ENCODE measurements at regions not wholly inside any gene's neighbourhood (a gene's known extent, or its start where the extent isn't known, plus 50 kb on each side); places are given as distances from the start of the nearest gene placed in this dataset.

- TF ChIP-seq EGR1 (IDR thresholded peaks at IDR 0.05; ENCODE audit: low read depth in 2 of 2): no peak
Observed at GRCh38 chr6:23752414-23752813, 373.6 kb upstream of the NRSN1 start (continued).

DNA sequence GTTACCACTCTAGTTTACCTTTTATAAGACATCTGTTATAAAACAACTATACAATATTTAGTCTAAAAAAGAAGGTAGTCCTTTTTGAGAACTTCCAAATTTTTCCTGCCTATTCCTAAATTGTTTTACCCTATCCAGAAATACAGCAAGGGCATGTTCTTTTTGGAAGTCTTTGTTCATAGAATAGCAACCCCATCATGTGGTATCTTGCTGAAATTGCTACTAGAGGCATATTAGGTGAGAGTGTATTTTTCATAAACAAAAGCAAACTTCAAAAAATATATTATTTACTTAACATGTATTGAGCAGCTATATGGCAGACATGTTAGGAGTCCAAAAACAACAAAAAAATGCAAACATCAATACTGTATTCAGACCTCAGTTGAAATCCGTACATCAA lies 371.8 kb upstream of the NRSN1 start:
- no peak for DNase-seq (ENCODE audit: low spot score)
- no peak for TF ChIP-seq JUND (IDR thresholded peaks at IDR 0.05)
- TF ChIP-seq ATF3 (IDR thresholded peaks at IDR 0.05): no peak
- TF ChIP-seq RAD21 (IDR thresholded peaks at IDR 0.05): peak; percentile 14 to 25
- no peak for TF ChIP-seq HNF4A (conservative IDR thresholded peaks at IDR 0.05)
- TF ChIP-seq SP1 (IDR thresholded peaks at IDR 0.05): no peak
- no peak for TF ChIP-seq FOXA1 (IDR thresholded peaks at IDR 0.05)
- 80% methylated on average over 1 of the region's 1 CpG for WGBS
- no peak overlapping the region for H3K9ac ChIP-seq (ENCODE audit: low read depth in 1 of 2, low read length in 2 of 2)
- no peaks in the 10 kb centered on the region for H3K36me3 ChIP-seq (ENCODE audit: control insufficient read depth in 4 of 4, insufficient read depth in 3 of 4, low read depth in 1 of 4, low read length in 3 of 4)
- no peak overlapping the region for H3K27ac ChIP-seq (ENCODE audit: low read depth in 1 of 2, low read length in 2 of 2)
- peaks cover 0 to 2% (median 0%) of the 10 kb centered on the region in 4 donors for H3K27me3 ChIP-seq (ENCODE audit: control insufficient read depth in 4 of 4, insufficient read depth in 4 of 4, low read length in 3 of 4)
- peaks cover 0 to 4% (median 1%) of the 10 kb centered on the region in 4 donors for H3K9me3 ChIP-seq (ENCODE audit: control insufficient read depth in 4 of 4, low read length in 3 of 4)
- H3K4me1 ChIP-seq (ENCODE audit: control insufficient read depth in 4 of 4, insufficient read depth in 4 of 4, low read length in 3 of 4): no peaks in the 10 kb centered on the region
- H3K4me3 ChIP-seq (ENCODE audit: low read depth in 1 of 3, low read length in 3 of 3): no peak overlapping the region

- WGBS: 81% methylated on average over 5 of the region's 5 CpGs
Observed at GRCh38 chr6:23775127-23775526, 350.9 kb upstream of the NRSN1 start.

GRCh38 chr6:23783901-23784300 lies 342.1 kb upstream of the NRSN1 start:
- Histone ChIP-seq H3K36me3 (ENCODE audit: control insufficient read depth in 4 of 4, insufficient read depth in 3 of 4, low read depth in 1 of 4, low read length in 3 of 4) (no peaks in the 10 kb centered on the region), H3K9me3 (ENCODE audit: control insufficient read depth in 4 of 4, low read length in 3 of 4) (no peaks in the 10 kb centered on the region), H3K4me3 (ENCODE audit: low read depth in 1 of 3, low read length in 3 of 3) (no peak overlapping the region), H3K27ac (ENCODE audit: low read depth in 1 of 2, low read length in 2 of 2) (no peak overlapping the region), H3K4me1 (ENCODE audit: control insufficient read depth in 4 of 4, insufficient read depth in 4 of 4, low read length in 3 of 4) (no peaks in the 10 kb centered on the region), H3K9ac (ENCODE audit: low read depth in 1 of 2, low read length in 2 of 2) (no peak overlapping the region), H3K27me3 (ENCODE audit: control insufficient read depth in 4 of 4, insufficient read depth in 4 of 4, low read length in 3 of 4) (peaks cover 0 to 2% (median 0%) of the 10 kb centered on the region in 4 donors)
- WGBS: 67% methylated on average over 2 of the region's 2 CpGs
- TF ChIP-seq NR2F2 (IDR thresholded peaks at IDR 0.05) (no peak), FOXA2 (IDR thresholded peaks at IDR 0.05) (no peak), GABPA (IDR thresholded peaks at IDR 0.05 in 1 of 2, conservative IDR thresholded peaks at IDR 0.05 in 1 of 2) (no peak), FOXA1 (IDR thresholded peaks at IDR 0.05) (no peak), RAD21 (IDR thresholded peaks at IDR 0.05) (no peak), MAX (IDR thresholded peaks at IDR 0.05) (no peak)
- no peak for DNase-seq (ENCODE audit: low spot score)

More at GRCh38 chr6:23775127-23775526, 350.9 kb upstream of the NRSN1 start:
- no peaks in the 10 kb centered on the region for H3K4me1 ChIP-seq (ENCODE audit: control insufficient read depth in 4 of 4, insufficient read depth in 4 of 4, low read length in 3 of 4)
- H3K9ac ChIP-seq (ENCODE audit: low read depth in 1 of 2, low read length in 2 of 2): no peak overlapping the region
- DNase-seq (ENCODE audit: low spot score): no peak
- no peak overlapping the region for H3K4me3 ChIP-seq (ENCODE audit: low read depth in 1 of 3, low read length in 3 of 3)
- H3K27me3 ChIP-seq (ENCODE audit: control insufficient read depth in 4 of 4, insufficient read depth in 4 of 4, low read length in 3 of 4): peaks cover 0 to 3% (median 0%) of the 10 kb centered on the region in 4 donors
- no peaks in the 10 kb centered on the region for H3K9me3 ChIP-seq (ENCODE audit: control insufficient read depth in 4 of 4, low read length in 3 of 4)
- no peak for TF ChIP-seq SP1 (IDR thresholded peaks at IDR 0.05)
- no peak for TF ChIP-seq RXRA (IDR thresholded peaks at IDR 0.05)
- TF ChIP-seq TAF1 (conservative IDR thresholded peaks at IDR 0.05): no peak
- TF ChIP-seq RAD21 (IDR thresholded peaks at IDR 0.05): no peak
- TF ChIP-seq FOXA1 (IDR thresholded peaks at IDR 0.05): no peak
- TF ChIP-seq MAX (IDR thresholded peaks at IDR 0.05): no peak
- H3K36me3 ChIP-seq (ENCODE audit: control insufficient read depth in 4 of 4, insufficient read depth in 3 of 4, low read depth in 1 of 4, low read length in 3 of 4): no peaks in the 10 kb centered on the region
- H3K27ac ChIP-seq (ENCODE audit: low read depth in 1 of 2, low read length in 2 of 2): no peak overlapping the region
